ENCODE measurements at regions not wholly inside any gene's neighbourhood (a gene's known extent, or its start where the extent isn't known, plus 50 kb on each side); places are given as distances from the start of the nearest gene placed in this dataset.
"Not testable (repeated sequence)": the region's sequence is repeated elsewhere in the genome, so short reads cannot be mapped to it uniquely, and the experiment has no call there.

DNA sequence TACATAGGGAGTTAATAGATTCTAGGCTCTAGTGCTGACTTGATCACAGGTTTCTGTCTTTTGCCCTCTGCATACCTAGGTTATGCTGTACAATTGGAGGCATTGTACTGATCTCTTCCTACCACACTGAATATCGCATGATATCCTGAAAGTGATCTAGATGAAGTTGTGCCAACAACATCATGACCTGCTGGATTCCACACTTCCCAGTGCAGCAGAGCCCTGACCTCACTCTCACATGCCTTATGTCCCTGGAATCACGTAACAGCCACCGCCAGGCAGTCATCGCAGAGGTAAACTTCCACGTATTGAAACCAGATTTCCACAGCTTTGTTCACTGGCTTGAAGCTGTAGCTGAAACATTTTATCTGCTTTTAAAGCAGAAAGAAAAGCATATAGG lies 214.0 kb downstream of the ANKRD30B start:
- no peaks in the 10 kb centered on the region for H3K4me1 ChIP-seq (ENCODE audit: control insufficient read depth in 1 of 2, insufficient read depth in 2 of 2, low read length in 2 of 2)
- H3K4me3 ChIP-seq (ENCODE audit: low read length in 2 of 2), result no peak overlapping the region
- intact Hi-C loops (cut with DNase I), result no loop called here
- no peak overlapping the region for H3K27ac ChIP-seq (ENCODE audit: low read depth in 1 of 2, low read length in 2 of 2)
- H3K9me3 ChIP-seq (ENCODE audit: control insufficient read depth, low read length), result peaks cover 1% of the 10 kb centered on the region
- H3K36me3 ChIP-seq (ENCODE audit: control insufficient read depth in 1 of 2, insufficient read depth in 2 of 2, low read length in 1 of 2), result no peaks in the 10 kb centered on the region
- H3K27me3 ChIP-seq (ENCODE audit: control insufficient read depth in 1 of 2, insufficient read depth in 2 of 2, low read length in 1 of 2), result no peaks in the 10 kb centered on the region
- WGBS, 2 donors, result 75% methylated on average over 5 of the region's 5 CpGs
- ATAC-seq (ENCODE audit: low FRiP score) (no peak), DNase-seq (no peak)

DNA sequence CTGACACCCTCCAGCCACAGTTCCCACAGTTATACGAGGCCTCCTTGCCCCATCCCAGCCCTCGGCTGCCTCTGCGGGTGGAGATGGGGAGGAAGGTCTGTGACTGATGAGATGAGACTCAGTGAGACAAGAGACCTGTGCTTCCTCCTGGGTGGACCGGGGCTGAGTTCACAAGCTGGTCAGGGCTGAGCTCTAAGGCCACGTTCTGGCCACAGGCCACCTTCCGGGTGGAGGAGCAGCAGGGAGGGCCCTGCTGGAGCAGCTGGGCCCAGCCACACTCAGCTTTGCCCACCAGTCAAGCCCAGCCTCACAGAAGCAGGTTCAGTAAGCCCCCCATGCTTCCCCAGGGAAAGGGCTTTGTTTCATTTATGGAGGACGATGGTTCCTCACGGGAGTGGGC lies 214.7 kb downstream of the ANKRD30B start:
- H3K36me3 ChIP-seq (ENCODE audit: control insufficient read depth in 1 of 2, insufficient read depth in 2 of 2, low read length in 1 of 2), result no peaks in the 10 kb centered on the region
- no peak overlapping the region for H3K27ac ChIP-seq (ENCODE audit: low read depth in 1 of 2, low read length in 2 of 2)
- 82 to 83% methylated on average over 8 of the region's 8 CpGs for WGBS, 2 donors
- no peak for DNase-seq
- ATAC-seq (ENCODE audit: low FRiP score), result no peak
- H3K9me3 ChIP-seq (ENCODE audit: control insufficient read depth, low read length), result peaks cover 1% of the 10 kb centered on the region
- H3K27me3 ChIP-seq (ENCODE audit: control insufficient read depth in 1 of 2, insufficient read depth in 2 of 2, low read length in 1 of 2), result no peaks in the 10 kb centered on the region
- H3K4me3 ChIP-seq (ENCODE audit: low read length in 2 of 2), result no peak overlapping the region
- intact Hi-C loops (cut with DNase I), result no loop called here
- no peaks in the 10 kb centered on the region for H3K4me1 ChIP-seq (ENCODE audit: control insufficient read depth in 1 of 2, insufficient read depth in 2 of 2, low read length in 2 of 2)

DNA sequence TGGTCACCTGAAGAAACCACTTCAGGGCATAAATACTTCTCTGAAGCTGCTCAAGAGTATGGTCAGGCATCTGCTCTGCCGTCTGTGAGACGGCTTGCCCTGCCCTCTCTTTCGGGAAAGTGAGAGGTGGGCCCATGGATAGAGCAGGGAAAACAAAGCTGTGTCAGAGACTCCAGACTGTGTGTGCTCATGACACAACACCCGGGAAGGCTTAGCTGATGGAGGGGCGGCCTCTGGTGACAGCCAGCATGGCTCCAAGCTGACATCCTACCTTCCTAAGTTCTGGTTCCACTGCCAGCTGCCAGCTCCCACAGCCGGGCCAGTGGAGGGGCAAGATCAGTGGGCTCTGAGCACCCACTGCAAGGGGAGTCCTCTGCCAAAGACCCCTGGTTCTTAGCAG lies 215.3 kb downstream of the ANKRD30B start:
- H3K27me3 ChIP-seq (ENCODE audit: control insufficient read depth in 1 of 2, insufficient read depth in 2 of 2, low read length in 1 of 2), result no peaks in the 10 kb centered on the region
- ATAC-seq (ENCODE audit: low FRiP score) (no peak), DNase-seq (no peak)
- H3K9me3 ChIP-seq (ENCODE audit: control insufficient read depth, low read length), result no peaks in the 10 kb centered on the region
- H3K36me3 ChIP-seq (ENCODE audit: control insufficient read depth in 1 of 2, insufficient read depth in 2 of 2, low read length in 1 of 2), result no peaks in the 10 kb centered on the region
- H3K4me1 ChIP-seq (ENCODE audit: control insufficient read depth in 1 of 2, insufficient read depth in 2 of 2, low read length in 2 of 2), result no peaks in the 10 kb centered on the region
- H3K27ac ChIP-seq (ENCODE audit: low read depth in 1 of 2, low read length in 2 of 2), result no peak overlapping the region
- H3K4me3 ChIP-seq (ENCODE audit: low read length in 2 of 2), result no peak overlapping the region
- intact Hi-C loops (cut with DNase I), result no loop called here
- 74 to 85% methylated on average over 6 of the region's 6 CpGs for WGBS, 2 donors

DNA sequence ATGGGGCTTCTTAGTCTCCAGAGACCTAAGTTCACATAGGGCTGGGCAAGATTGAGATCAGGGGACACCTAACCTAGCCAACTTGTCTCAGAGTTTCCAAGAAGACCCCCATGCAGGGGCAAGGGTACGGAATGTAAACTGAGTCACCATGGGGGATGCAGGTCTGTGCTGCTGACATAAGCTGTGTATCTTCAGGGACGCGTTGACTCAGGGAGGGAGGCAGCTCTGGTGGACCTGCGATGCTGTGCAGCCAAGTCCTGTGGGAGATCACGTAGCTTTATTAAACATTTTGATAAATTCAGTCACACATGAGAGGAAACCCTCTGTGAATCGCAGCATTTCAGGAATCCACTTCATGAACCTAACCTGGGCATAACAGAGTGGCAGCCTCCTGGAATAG lies 216.0 kb downstream of the ANKRD30B start:
- intact Hi-C loops (cut with DNase I), result no loop called here
- no peak overlapping the region for H3K4me3 ChIP-seq (ENCODE audit: low read length in 2 of 2)
- H3K4me1 ChIP-seq (ENCODE audit: control insufficient read depth in 1 of 2, insufficient read depth in 2 of 2, low read length in 2 of 2), result no peaks in the 10 kb centered on the region
- H3K27me3 ChIP-seq (ENCODE audit: control insufficient read depth in 1 of 2, insufficient read depth in 2 of 2, low read length in 1 of 2), result no peaks in the 10 kb centered on the region
- H3K27ac ChIP-seq (ENCODE audit: low read depth in 1 of 2, low read length in 2 of 2), result no peak overlapping the region
- ATAC-seq (ENCODE audit: low FRiP score), result no peak
- no peak for DNase-seq
- no peaks in the 10 kb centered on the region for H3K9me3 ChIP-seq (ENCODE audit: control insufficient read depth, low read length)
- no peaks in the 10 kb centered on the region for H3K36me3 ChIP-seq (ENCODE audit: control insufficient read depth in 1 of 2, insufficient read depth in 2 of 2, low read length in 1 of 2)
- 81 to 87% methylated on average over 6 of the region's 6 CpGs for WGBS, 2 donors

DNA sequence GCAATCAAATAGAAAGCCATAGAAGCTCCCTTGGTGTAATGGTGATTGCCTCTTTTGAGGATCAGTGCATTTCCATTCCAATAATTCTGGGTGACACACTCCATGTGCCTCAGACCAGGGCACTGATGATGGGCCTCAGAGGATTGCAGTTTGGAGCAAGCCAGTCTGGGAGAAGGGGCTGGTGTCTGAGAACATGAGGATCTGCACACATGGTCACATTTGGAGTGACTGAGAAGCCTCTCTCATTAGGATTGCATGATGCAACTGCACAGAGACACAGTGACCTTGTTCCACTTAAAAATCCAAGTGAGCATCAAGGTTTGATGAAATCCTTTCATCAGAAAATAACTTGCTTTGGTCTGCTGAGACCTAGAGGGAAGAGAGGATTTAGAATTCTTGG lies 216.4 kb downstream of the ANKRD30B start:
- Histone ChIP-seq H3K9me3 (ENCODE audit: control insufficient read depth, low read length) (no peaks in the 10 kb centered on the region), H3K36me3 (ENCODE audit: control insufficient read depth in 1 of 2, insufficient read depth in 2 of 2, low read length in 1 of 2) (no peaks in the 10 kb centered on the region), H3K27me3 (ENCODE audit: control insufficient read depth in 1 of 2, insufficient read depth in 2 of 2, low read length in 1 of 2) (no peaks in the 10 kb centered on the region), H3K27ac (ENCODE audit: low read depth in 1 of 2, low read length in 2 of 2) (no peak overlapping the region), H3K4me3 (ENCODE audit: low read length in 2 of 2) (no peak overlapping the region), H3K4me1 (ENCODE audit: control insufficient read depth in 1 of 2, insufficient read depth in 2 of 2, low read length in 2 of 2) (no peaks in the 10 kb centered on the region)
- ATAC-seq (ENCODE audit: low FRiP score) (no peak), DNase-seq (no peak)
- intact Hi-C loops (cut with DNase I), result no loop called here

DNA sequence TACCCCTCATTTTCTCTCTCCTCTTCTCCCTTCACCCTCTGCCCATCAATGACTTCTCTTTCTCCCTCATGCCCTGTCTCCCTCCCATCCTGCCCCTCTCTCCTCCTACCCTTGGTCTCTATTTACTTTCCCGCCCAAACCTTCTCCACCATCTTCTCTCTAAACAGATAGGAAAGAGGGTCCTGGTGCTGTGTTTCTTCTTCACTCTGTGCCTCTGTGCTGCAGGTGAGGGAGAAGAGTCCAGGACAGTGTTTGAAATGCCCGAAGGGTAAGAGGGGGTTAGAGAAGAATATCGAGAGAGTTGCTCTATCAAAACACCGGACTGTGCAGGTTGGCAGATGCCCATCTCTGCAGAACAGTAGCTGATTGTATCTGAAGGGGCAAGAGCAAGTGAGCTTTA lies 217.0 kb downstream of the ANKRD30B start:
- DNase-seq; H3K36me3 ChIP-seq (ENCODE audit: control insufficient read depth in 1 of 2, insufficient read depth in 2 of 2, low read length in 1 of 2); ATAC-seq (ENCODE audit: low FRiP score); H3K27me3 ChIP-seq (ENCODE audit: control insufficient read depth in 1 of 2, insufficient read depth in 2 of 2, low read length in 1 of 2); H3K27ac ChIP-seq (ENCODE audit: low read depth in 1 of 2, low read length in 2 of 2); H3K4me1 ChIP-seq (ENCODE audit: control insufficient read depth in 1 of 2, insufficient read depth in 2 of 2, low read length in 2 of 2); H3K4me3 ChIP-seq (ENCODE audit: low read length in 2 of 2); H3K9me3 ChIP-seq (ENCODE audit: control insufficient read depth, low read length); intact Hi-C loops (cut with DNase I): not testable (repeated sequence)
- 89 to 92% methylated on average over 4 of the region's 4 CpGs for WGBS, 2 donors

DNA sequence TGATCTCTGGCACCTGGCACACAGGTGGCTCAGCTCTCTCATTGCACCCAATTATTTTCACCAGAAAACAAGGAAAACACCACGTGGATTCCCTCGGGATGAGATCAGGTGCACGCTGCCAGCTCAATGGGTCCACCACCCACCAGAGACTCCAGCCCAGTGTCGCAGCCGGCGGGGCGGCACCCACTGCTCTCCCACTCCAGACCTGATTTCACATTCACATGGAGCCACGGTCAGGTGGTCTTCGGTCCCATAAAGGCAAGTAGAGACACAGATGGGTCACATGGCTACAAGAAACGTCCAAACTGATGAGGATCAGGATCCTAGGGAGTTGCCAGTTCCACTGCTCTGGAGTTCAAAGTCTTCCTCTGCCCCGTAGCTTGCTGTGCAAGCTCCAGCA lies 217.6 kb downstream of the ANKRD30B start:
- Histone ChIP-seq H3K4me1 (ENCODE audit: control insufficient read depth in 1 of 2, insufficient read depth in 2 of 2, low read length in 2 of 2) (no peaks in the 10 kb centered on the region), H3K27ac (ENCODE audit: low read depth in 1 of 2, low read length in 2 of 2) (no peak overlapping the region), H3K4me3 (ENCODE audit: low read length in 2 of 2) (no peak overlapping the region), H3K36me3 (ENCODE audit: control insufficient read depth in 1 of 2, insufficient read depth in 2 of 2, low read length in 1 of 2) (no peaks in the 10 kb centered on the region), H3K9me3 (ENCODE audit: control insufficient read depth, low read length) (no peaks in the 10 kb centered on the region), H3K27me3 (ENCODE audit: control insufficient read depth in 1 of 2, insufficient read depth in 2 of 2, low read length in 1 of 2) (no peaks in the 10 kb centered on the region)
- DNase-seq (no peak), ATAC-seq (ENCODE audit: low FRiP score) (no peak)
- WGBS, 2 donors, result 82 to 86% methylated on average over 11 of the region's 11 CpGs
- intact Hi-C loops (cut with DNase I), result no loop called here

DNA sequence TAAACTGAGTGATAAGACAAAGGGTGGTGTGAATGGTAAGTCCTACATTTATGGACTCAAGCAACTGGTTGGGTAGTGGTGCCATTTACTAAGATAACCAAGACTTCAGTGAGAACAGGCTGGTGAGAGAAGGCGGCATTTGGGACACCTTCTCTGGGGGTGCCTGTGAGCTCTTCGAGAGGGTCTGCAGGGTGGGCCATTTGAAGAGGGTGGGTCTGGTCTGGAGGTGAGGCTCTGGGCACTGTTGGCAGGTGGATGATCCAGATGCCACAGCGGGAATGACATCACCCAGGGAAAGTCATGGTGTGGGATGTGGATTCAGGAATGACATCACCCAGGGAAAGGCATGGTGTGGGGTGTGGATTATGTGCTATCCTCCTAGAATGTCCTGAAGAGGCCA lies 219.3 kb downstream of the ANKRD30B start:
- H3K27me3 ChIP-seq (ENCODE audit: control insufficient read depth in 1 of 2, insufficient read depth in 2 of 2, low read length in 1 of 2); ATAC-seq (ENCODE audit: low FRiP score); H3K27ac ChIP-seq (ENCODE audit: low read depth in 1 of 2, low read length in 2 of 2); DNase-seq; H3K4me3 ChIP-seq (ENCODE audit: low read length in 2 of 2); intact Hi-C loops (cut with DNase I); H3K36me3 ChIP-seq (ENCODE audit: control insufficient read depth in 1 of 2, insufficient read depth in 2 of 2, low read length in 1 of 2); H3K9me3 ChIP-seq (ENCODE audit: control insufficient read depth, low read length); H3K4me1 ChIP-seq (ENCODE audit: control insufficient read depth in 1 of 2, insufficient read depth in 2 of 2, low read length in 2 of 2): not testable (repeated sequence)
- 80 to 84% methylated on average over 3 of the region's 3 CpGs for WGBS, 2 donors

DNA sequence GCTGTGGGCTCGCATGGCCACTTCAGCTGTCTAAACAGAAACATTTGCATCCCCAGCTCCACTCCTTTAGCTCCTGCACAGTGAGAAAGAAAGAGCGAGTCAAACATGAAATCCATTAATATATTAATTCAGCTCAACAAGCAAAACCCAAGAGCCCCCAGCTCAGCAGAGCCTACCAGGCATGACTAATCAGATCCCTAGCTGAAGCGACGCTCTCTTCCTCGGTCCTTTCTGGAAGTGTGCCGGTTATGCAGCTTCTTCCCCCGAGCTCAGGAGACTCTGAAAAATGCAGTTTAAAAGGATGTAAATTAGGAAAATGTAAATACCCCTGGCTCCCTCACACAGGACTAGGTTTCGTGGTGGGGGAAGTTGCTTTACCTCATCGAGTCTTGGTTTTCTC lies 221.5 kb downstream of the ANKRD30B start:
- Histone ChIP-seq H3K4me1 (ENCODE audit: control insufficient read depth in 1 of 2, insufficient read depth in 2 of 2, low read length in 2 of 2) (no peaks in the 10 kb centered on the region), H3K9me3 (ENCODE audit: control insufficient read depth, low read length) (no peaks in the 10 kb centered on the region), H3K4me3 (ENCODE audit: low read length in 2 of 2) (no peak overlapping the region), H3K36me3 (ENCODE audit: control insufficient read depth in 1 of 2, insufficient read depth in 2 of 2, low read length in 1 of 2) (no peaks in the 10 kb centered on the region), H3K27ac (ENCODE audit: low read depth in 1 of 2, low read length in 2 of 2) (no peak overlapping the region), H3K27me3 (ENCODE audit: control insufficient read depth in 1 of 2, insufficient read depth in 2 of 2, low read length in 1 of 2) (no peaks in the 10 kb centered on the region)
- DNase-seq (no peak), ATAC-seq (ENCODE audit: low FRiP score) (no peak)
- WGBS, 2 donors, result 48 to 58% methylated on average over 9 of the region's 9 CpGs
- intact Hi-C loops (cut with DNase I), result no loop called here

All from aorta (tissue), 5 donors.